Prostate gland (tissue), 2 donors: ENCODE measurements at regions not wholly inside any gene's neighbourhood (a gene's known extent, or its start where the extent isn't known, plus 50 kb on each side); places are given as distances from the start of the nearest gene placed in this dataset.

Experiments
- POLR2A ChIP-seq: fragments of 450-650 bp; IDR thresholded peaks from one replicate; pipeline ENCODE4 v1.6.1; 2016; ENCODE audit warnings: antibody characterized with exemption, mild to moderate bottlenecking
- POLR2AphosphoS5 ChIP-seq: sonication (generic); formaldehyde crosslinking; IDR thresholded peaks from one replicate; pipeline ENCODE4 v1.6.1; 2017; ENCODE audit warnings: antibody characterized with exemption
- TF ChIP-seq, protein P1 (sequence below), 4 experiments: fragments of 200-600 bp in 2 of 4; fragments of 450-650 bp in 2 of 4; sonication (generic) in 2 of 4; IDR thresholded peaks; 1 replicate in 3 of 4; 2 replicates in 1 of 4; pipeline ENCODE4 v1.5.1; 2016 to 2019; ENCODE audit warnings: antibody characterized with exemption in 4 of 4, mild to moderate bottlenecking in 2 of 4, moderate library complexity in 2 of 4

- no peak for TF ChIP-seq POLR2A
- TF ChIP-seq, protein P1, sequence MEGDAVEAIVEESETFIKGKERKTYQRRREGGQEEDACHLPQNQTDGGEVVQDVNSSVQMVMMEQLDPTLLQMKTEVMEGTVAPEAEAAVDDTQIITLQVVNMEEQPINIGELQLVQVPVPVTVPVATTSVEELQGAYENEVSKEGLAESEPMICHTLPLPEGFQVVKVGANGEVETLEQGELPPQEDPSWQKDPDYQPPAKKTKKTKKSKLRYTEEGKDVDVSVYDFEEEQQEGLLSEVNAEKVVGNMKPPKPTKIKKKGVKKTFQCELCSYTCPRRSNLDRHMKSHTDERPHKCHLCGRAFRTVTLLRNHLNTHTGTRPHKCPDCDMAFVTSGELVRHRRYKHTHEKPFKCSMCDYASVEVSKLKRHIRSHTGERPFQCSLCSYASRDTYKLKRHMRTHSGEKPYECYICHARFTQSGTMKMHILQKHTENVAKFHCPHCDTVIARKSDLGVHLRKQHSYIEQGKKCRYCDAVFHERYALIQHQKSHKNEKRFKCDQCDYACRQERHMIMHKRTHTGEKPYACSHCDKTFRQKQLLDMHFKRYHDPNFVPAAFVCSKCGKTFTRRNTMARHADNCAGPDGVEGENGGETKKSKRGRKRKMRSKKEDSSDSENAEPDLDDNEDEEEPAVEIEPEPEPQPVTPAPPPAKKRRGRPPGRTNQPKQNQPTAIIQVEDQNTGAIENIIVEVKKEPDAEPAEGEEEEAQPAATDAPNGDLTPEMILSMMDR (IDR thresholded peaks at IDR 0.05): no peak
- TF ChIP-seq POLR2AphosphoS5: no peak
These were observed 98.1 kb downstream of the ZPLD1 start for GRCh38 chr3:102532901-102533300.
